Trophoblast cell (in vitro differentiated cells and primary cell): ENCODE measurements at regions not wholly inside any gene's neighbourhood (a gene's known extent, or its start where the extent isn't known, plus 50 kb on each side); places are given as distances from the start of the nearest gene placed in this dataset.

ENCODE experiments used
- DNase-seq, 2 donors: peaks; one replicate each; pipeline ENCODE4 v3.0.0-alpha.2; 2016
- H2AFZ ChIP-seq: 2 replicates; pipeline ENCODE4 v1.6.1; 2013; ENCODE audit warnings: low read length, moderate library complexity, mild to moderate bottlenecking; ENCODE audit not compliant: insufficient read depth, poor library complexity
- H2AK5ac ChIP-seq: 2 replicates; pipeline ENCODE4 v1.6.1; 2013; ENCODE audit warnings: mild to moderate bottlenecking, low read length
- H2BK120ac ChIP-seq: 2 replicates; pipeline ENCODE4 v1.6.1; 2013; ENCODE audit warnings: low read length, mild to moderate bottlenecking, moderate library complexity; ENCODE audit not compliant: insufficient read depth, poor library complexity
- H2BK12ac ChIP-seq: 2 replicates; pipeline ENCODE4 v1.6.1; 2013; ENCODE audit warnings: mild to moderate bottlenecking, low read length, moderate library complexity
- H2BK5ac ChIP-seq: 2 replicates; pipeline ENCODE4 v1.6.1; 2013; ENCODE audit warnings: low read length, low read depth, moderate library complexity, mild to moderate bottlenecking; ENCODE audit not compliant: poor library complexity
- H3K14ac ChIP-seq: 2 replicates; pipeline ENCODE4 v1.6.1; 2013; ENCODE audit warnings: mild to moderate bottlenecking, low read length
- H3K18ac ChIP-seq: 2 replicates; pipeline ENCODE4 v1.6.1; 2013; ENCODE audit warnings: mild to moderate bottlenecking, low read length
- H3K23ac ChIP-seq: 2 replicates; pipeline ENCODE4 v1.6.1; 2013; ENCODE audit warnings: low read length
- H3K27ac ChIP-seq: 2 replicates; pipeline ENCODE4 v1.5.1; 2013; ENCODE audit warnings: low read depth, mild to moderate bottlenecking, inconsistent platforms, low read length, moderate library complexity
- H3K27me3 ChIP-seq: 2 replicates; pipeline ENCODE4 v1.6.1; 2013; ENCODE audit warnings: inconsistent platforms, mild to moderate bottlenecking, low read length, moderate library complexity; ENCODE audit not compliant: insufficient read depth
- H3K36me3 ChIP-seq, 2 experiments: 1 replicate in 1 of 2; 2 replicates in 1 of 2; pipeline ENCODE4 v1.6.1; 2013; ENCODE audit warnings: low read length in 2 of 2, mild to moderate bottlenecking in 2 of 2, moderate library complexity in 1 of 2; ENCODE audit not compliant: insufficient read depth in 2 of 2, control insufficient read depth in 1 of 2
- H3K4ac ChIP-seq: 2 replicates; pipeline ENCODE4 v1.6.1; 2013; ENCODE audit warnings: low read depth, mild to moderate bottlenecking, low read length, moderate library complexity
- H3K4me1 ChIP-seq, 2 experiments: 1 replicate in 1 of 2; 2 replicates in 1 of 2; pipeline ENCODE4 v1.6.1; 2013; ENCODE audit warnings: low read length in 2 of 2, mild to moderate bottlenecking in 2 of 2, moderate library complexity in 1 of 2; ENCODE audit not compliant: insufficient read depth in 2 of 2, control insufficient read depth in 1 of 2
- H3K4me2 ChIP-seq: 2 replicates; pipeline ENCODE4 v1.6.1; 2013; ENCODE audit warnings: inconsistent platforms, mild to moderate bottlenecking, low read length, moderate library complexity
- H3K4me3 ChIP-seq: 2 replicates; pipeline ENCODE4 v1.5.1; 2013; ENCODE audit warnings: mild to moderate bottlenecking, low read depth, low read length, inconsistent platforms
- H3K79me1 ChIP-seq: one replicate; pipeline ENCODE4 v1.6.1; 2013; ENCODE audit warnings: low read length
- H3K79me2 ChIP-seq: 2 replicates; pipeline ENCODE4 v1.6.1; 2013; ENCODE audit warnings: low read length, mild to moderate bottlenecking; ENCODE audit not compliant: control insufficient read depth, insufficient read depth, poor library complexity
- H3K9ac ChIP-seq: 2 replicates; pipeline ENCODE4 v1.6.1; 2013; ENCODE audit warnings: mild to moderate bottlenecking, low read length
- H3K9me3 ChIP-seq: 2 replicates; pipeline ENCODE4 v1.6.1; 2013; ENCODE audit warnings: low read depth, mild to moderate bottlenecking, control low read depth, inconsistent platforms, low read length; ENCODE audit not compliant: insufficient read depth
- H4K12ac ChIP-seq: 2 replicates; pipeline ENCODE4 v1.6.1; 2013; ENCODE audit warnings: low read depth, mild to moderate bottlenecking, low read length, moderate library complexity
- H4K8ac ChIP-seq: 2 replicates; pipeline ENCODE4 v1.6.1; 2013; ENCODE audit warnings: low read depth, mild to moderate bottlenecking, low read length, moderate library complexity
- H4K91ac ChIP-seq: one replicate; pipeline ENCODE4 v1.6.1; 2013; ENCODE audit warnings: low read depth, mild to moderate bottlenecking, low read length, moderate library complexity
- WGBS: extraction: QIAGEN DNeasy Blood & Tissue Kit; methylation state at CpG from one replicate; pipeline ENCODE4 v1.1.7; 2013; ENCODE audit warnings: missing lambda C conversion rate; ENCODE audit not compliant: insufficient read length, insufficient coverage; ENCODE audit errors: extremely low coverage; 5-methylcytosine and 5-hydroxymethylcytosine counted together

DNA sequence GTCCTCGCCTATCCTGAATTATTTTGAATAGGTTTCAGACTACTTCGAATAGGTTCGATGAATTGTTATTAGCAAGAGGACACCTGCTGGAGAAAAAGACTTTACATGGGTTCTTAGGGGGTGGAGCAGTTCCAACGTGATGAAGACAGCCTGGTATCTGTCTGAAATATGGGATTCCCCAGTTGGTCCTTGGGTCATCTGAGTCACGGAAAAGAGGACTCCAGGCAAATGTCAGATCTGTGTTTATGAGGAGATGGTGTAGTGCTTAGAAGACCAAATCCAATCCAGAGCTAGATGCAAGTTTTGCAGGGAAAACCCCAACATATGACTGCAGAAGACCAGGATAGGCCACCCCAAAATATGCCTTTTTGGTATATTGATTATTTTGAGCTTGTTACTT lies 98.9 kb upstream of the IGSF10 start:
- H3K14ac ChIP-seq: no peak overlapping the region
- H3K18ac ChIP-seq: no peak overlapping the region
- no peaks in the 10 kb centered on the region for H3K9me3 ChIP-seq
- no peaks in the 10 kb centered on the region for H3K79me1 ChIP-seq
- no peak overlapping the region for H3K23ac ChIP-seq
- no peak overlapping the region for H3K9ac ChIP-seq
- H3K4me2 ChIP-seq: no peak overlapping the region
- no peak overlapping the region for H3K4me3 ChIP-seq
- H4K91ac ChIP-seq: no peak overlapping the region
- no peaks in the 10 kb centered on the region for H3K79me2 ChIP-seq
- H3K27ac ChIP-seq: no peak overlapping the region
- H2BK120ac ChIP-seq: no peak overlapping the region
- H3K27me3 ChIP-seq: no peaks in the 10 kb centered on the region
- H3K36me3 ChIP-seq: no peaks in the 10 kb centered on the region
- WGBS: no CpG with 5 or more reads among the region's 5 CpGs
- H3K4ac ChIP-seq: no peak overlapping the region
- peaks cover 0 to 8% of the 10 kb centered on the region in 2 experiments for H3K4me1 ChIP-seq
- H2AFZ ChIP-seq: no peak overlapping the region
- no peak overlapping the region for H4K8ac ChIP-seq
- H2AK5ac ChIP-seq: no peak overlapping the region
- H2BK5ac ChIP-seq: no peak overlapping the region
- H4K12ac ChIP-seq: no peak overlapping the region
- no peak for DNase-seq
- no peak overlapping the region for H2BK12ac ChIP-seq

DNA sequence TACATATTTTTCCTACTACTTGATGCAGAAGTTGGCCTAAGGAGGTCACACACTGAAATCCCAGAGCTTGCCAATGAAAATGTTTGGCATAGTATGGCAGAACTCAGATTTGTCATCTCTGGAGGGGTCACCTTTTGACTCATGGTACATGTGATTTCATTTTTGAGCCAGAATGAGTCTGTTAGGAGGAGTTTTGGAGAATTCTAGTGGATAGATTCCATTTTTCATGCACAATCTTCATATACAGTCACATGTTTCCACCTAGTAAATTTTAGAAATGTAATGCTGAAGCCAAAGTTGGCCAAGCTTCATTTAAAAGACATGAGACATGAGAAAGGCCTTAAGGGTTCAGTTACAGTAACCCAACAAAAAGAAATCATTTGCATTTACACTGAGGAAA lies 97.8 kb upstream of the IGSF10 start:
- Histone ChIP-seq H4K91ac (no peak overlapping the region), H3K4me3 (no peak overlapping the region), H3K36me3 (no peaks in the 10 kb centered on the region), H3K14ac (no peak overlapping the region), H3K27ac (no peak overlapping the region), H2BK5ac (no peak overlapping the region), H2BK12ac (no peak overlapping the region), H4K12ac (no peak overlapping the region), H3K4ac (no peak overlapping the region), H3K79me1 (no peaks in the 10 kb centered on the region), H3K4me2 (no peak overlapping the region), H3K4me1 (peaks cover 0 to 8% of the 10 kb centered on the region in 2 experiments), H2BK120ac (no peak overlapping the region), H3K9ac (no peak overlapping the region), H2AFZ (no peak overlapping the region), H4K8ac (no peak overlapping the region), H3K79me2 (no peaks in the 10 kb centered on the region), H3K9me3 (no peaks in the 10 kb centered on the region), H3K27me3 (no peaks in the 10 kb centered on the region), H3K23ac (no peak overlapping the region), H3K18ac (no peak overlapping the region), H2AK5ac (no peak overlapping the region)
- DNase-seq: no peak

DNA sequence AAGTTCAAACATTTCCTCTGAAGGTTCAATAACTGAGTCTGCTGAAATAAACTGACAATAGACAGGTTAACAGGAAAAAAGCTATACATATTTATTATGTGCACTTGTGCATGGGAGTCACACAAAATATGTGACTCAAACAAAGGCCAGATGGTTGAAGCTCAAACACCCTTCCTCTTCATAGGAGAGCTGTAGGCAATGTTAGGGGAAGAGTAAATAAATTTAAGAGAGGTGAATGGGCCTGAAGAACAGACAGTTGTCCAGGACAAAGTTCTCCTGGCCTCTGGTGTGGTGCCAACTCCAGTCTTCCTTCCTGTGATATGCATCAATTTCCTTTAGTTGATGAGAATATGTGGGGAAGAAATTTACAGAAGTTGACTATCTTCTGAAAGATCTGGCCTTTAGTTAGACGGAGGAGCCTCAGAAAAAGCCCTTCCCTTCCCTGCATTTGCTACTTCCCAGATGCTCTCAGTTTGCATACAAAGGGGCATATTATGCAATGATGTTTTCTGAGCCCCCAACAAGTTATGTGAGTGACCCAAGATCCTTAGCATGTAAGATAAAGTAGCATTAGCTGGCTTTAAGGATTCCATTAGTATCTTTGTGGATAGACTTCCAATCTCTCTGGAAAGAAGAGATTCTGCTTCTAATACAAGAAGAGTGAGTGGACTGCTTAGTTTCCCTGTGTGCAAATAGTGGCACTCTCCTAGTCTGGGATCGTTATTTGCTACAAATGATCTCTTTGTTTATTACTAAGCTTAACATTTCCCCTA lies 96.4 kb upstream of the IGSF10 start:
- Histone ChIP-seq H2BK120ac (no peak overlapping the region), H3K23ac (no peak overlapping the region), H3K4me1 (peaks cover 0 to 8% of the 10 kb centered on the region in 2 experiments), H3K4me2 (no peak overlapping the region), H2AFZ (no peak overlapping the region), H3K9me3 (no peaks in the 10 kb centered on the region), H3K79me2 (no peaks in the 10 kb centered on the region), H3K36me3 (no peaks in the 10 kb centered on the region), H4K91ac (no peak overlapping the region), H3K27ac (no peak overlapping the region), H3K18ac (no peak overlapping the region), H4K8ac (no peak overlapping the region), H3K14ac (no peak overlapping the region), H3K79me1 (no peaks in the 10 kb centered on the region), H3K4ac (no peak overlapping the region), H2BK12ac (no peak overlapping the region), H2BK5ac (no peak overlapping the region), H4K12ac (no peak overlapping the region), H3K4me3 (no peak overlapping the region), H2AK5ac (no peak overlapping the region), H3K27me3 (no peaks in the 10 kb centered on the region), H3K9ac (no peak overlapping the region)
- DNase-seq: no peak
- no CpG with 5 or more reads among the region's 2 CpGs for whole genome bisulfite sequencing

DNA sequence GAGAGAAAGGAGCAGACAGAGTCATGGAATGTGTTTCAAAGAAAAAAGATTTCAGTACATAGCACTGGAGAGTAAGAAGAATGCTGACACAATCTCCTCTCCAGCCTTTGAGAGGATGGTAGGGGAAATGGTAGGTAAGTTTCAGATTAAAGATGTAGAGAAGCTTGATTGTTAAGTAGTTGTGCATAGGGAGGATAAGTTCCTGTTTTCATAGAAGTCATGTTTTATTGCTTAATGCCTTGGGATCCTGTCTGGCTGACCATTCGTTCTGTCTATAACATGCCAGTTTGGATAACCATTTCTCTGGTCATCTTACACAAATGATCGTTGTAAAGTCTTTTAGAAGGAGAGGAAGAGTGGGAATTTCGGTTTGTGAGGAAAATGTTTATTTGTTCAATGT lies 95.7 kb upstream of the IGSF10 start:
- H3K4me2 ChIP-seq: no peak overlapping the region
- no peak overlapping the region for H3K9ac ChIP-seq
- no peak overlapping the region for H2AK5ac ChIP-seq
- no peaks in the 10 kb centered on the region for H3K79me2 ChIP-seq
- H2BK5ac ChIP-seq: no peak overlapping the region
- no peak for DNase-seq
- 100% methylated on average over 2 of the region's 3 CpGs for WGBS
- H3K4me1 ChIP-seq: peaks cover 0 to 5% of the 10 kb centered on the region in 2 experiments
- H2AFZ ChIP-seq: no peak overlapping the region
- no peak overlapping the region for H4K12ac ChIP-seq
- no peak overlapping the region for H3K14ac ChIP-seq
- H3K9me3 ChIP-seq: no peaks in the 10 kb centered on the region
- H3K4me3 ChIP-seq: no peak overlapping the region
- no peak overlapping the region for H3K4ac ChIP-seq
- H3K79me1 ChIP-seq: no peaks in the 10 kb centered on the region
- H3K18ac ChIP-seq: no peak overlapping the region
- no peak overlapping the region for H4K8ac ChIP-seq
- H2BK120ac ChIP-seq: no peak overlapping the region
- no peak overlapping the region for H3K23ac ChIP-seq
- H3K27me3 ChIP-seq: no peaks in the 10 kb centered on the region
- H2BK12ac ChIP-seq: no peak overlapping the region
- no peak overlapping the region for H4K91ac ChIP-seq
- H3K27ac ChIP-seq: no peak overlapping the region
- H3K36me3 ChIP-seq: no peaks in the 10 kb centered on the region
